ENCODE measurements at regions not wholly inside any gene's neighbourhood (a gene's known extent, or its start where the extent isn't known, plus 50 kb on each side); places are given as distances from the start of the nearest gene placed in this dataset.
"Not testable (repeated sequence)": the region's sequence is repeated elsewhere in the genome, so short reads cannot be mapped to it uniquely, and the experiment has no call there.

DNA sequence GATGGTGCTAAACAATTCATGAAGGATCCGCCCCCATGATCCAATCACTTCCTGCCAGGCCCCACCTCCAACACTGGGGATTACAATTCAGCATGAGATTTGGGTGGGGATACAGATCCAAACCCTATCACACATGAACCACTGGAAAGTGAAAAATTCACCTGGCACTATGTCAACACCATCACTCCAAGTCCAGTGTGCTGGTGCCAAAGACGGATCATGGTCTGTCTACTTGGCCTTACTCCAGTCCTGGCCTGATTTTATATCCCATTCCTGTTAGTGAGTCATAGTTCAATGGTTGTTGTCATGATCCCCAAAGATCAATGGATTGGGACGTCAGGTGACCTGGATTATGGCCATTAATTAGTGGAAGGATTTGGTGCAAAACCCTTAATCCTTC is 147.4 kb upstream of the RPS23 start:
- no peak for DNase-seq (ENCODE audit: low read depth in 2 of 2)

DNA sequence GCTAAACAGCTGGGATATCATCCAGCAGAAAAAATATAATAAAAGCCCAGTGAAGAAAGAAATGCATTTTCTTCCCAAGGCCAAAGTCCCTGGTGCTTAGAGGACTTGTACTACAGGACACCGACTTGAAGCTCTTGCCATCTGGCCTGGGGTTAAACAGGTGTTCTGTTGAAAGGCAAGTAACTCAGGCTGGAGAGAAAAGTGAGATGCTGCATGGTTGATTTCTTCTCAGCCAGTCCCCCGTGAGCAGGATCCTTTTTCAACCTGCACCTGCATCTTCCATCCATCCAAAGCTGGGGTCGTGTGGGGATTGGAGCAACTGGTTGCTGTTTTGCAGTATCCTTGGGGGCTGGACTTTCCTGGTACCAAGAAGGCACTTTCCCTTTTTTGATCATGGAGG is 146.1 kb upstream of the RPS23 start:
- DNase-seq (ENCODE audit: low read depth in 2 of 2): no peak

DNA sequence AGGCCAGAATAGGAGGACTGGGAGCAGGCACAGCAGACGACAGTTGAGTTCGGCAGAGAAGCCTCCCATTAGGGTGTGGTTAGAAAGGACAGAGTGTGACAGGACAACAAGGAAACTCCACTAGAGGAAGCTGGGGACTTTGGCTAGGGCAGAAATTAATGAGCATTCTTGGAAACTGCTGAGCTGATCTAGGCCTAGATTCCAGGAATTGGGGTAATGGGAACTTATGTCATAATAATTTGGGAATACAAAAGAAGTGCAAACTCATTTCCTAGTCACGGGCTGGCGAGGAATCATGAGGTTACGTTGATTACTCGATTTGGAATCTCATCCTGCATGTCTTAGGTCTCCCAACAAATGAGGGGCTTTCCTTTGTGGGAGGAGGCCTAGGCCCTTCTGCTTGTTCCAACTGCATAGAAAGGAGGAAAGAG is 144.6 kb upstream of the RPS23 start:
- DNase-seq (ENCODE audit: low read depth in 2 of 2): no peak

DNA sequence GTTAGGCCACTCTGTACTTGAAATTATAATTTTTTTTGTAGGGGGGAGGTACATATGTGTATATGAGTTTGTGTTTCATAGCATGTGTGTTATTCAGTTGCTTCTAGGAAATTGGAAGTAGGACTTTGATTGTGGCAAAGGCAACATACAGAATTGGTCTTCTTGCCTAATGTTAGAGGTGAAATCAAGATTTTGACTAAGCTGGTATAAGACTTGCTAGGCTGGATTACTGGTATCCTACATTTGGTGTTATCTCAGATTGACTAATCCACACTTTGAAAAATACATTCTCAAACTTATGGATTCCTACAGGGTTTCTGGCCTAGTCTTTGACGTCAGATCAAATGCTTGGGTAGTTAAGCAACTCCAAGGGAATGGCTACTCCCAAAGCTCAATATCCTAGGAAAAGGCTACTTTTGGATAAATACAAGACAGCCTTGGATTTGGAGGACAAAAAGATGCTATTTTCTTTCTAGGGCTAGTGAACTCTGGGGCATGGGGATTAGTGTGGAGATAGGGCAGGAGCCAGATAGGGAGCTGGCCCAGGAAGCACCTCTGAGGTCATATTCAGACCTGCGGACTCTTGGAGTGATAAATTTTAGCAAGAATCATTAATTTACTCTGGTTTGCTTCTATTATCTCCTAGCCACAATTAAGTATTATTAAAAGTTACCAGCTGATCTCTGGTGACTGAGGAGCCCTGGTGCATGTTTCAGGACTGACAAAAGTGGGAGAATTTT is 144.0 kb upstream of the RPS23 start:
- no peak for DNase-seq (ENCODE audit: low read depth in 2 of 2)

DNA sequence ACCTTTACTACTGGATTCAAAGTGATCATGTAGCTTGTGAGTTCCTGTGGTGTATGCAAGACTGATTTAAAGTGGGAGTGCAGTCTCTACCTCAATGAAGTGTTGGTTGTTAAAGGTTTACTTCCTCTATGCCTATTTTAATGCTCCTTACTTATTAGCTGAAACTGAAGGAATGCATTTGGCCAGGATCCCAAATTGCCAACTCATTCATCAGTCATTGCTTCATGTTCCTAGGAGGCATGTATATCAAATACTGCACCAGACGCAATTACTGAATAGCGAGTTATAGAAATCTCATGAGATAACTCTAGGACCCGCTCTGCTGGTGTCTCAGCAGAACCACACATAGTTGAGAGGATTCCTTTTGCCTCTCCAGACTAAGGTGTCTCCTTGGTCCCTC is 143.0 kb upstream of the RPS23 start:
- no peak for DNase-seq (ENCODE audit: low read depth in 2 of 2)

DNA sequence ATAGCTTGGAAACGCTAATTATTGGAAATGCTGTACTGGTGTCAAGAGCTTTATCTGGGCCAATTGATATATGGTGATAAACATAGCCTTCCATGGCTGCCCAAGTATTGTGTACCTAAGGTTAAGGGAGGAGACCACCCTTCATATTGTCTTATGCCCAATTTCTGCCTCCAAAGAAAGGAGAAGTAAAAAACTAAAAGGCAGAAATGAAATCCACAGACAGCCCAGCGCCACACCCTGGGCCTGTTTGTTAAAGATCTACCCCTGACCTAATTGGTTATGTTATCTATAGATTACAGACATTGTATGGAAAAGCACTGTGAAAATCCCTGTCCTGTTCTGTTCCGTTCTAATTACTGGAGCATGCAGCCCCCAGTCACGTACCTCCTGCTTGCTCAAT is 142.4 kb upstream of the RPS23 start:
- DNase-seq (ENCODE audit: low read depth in 2 of 2): not testable (repeated sequence)

DNA sequence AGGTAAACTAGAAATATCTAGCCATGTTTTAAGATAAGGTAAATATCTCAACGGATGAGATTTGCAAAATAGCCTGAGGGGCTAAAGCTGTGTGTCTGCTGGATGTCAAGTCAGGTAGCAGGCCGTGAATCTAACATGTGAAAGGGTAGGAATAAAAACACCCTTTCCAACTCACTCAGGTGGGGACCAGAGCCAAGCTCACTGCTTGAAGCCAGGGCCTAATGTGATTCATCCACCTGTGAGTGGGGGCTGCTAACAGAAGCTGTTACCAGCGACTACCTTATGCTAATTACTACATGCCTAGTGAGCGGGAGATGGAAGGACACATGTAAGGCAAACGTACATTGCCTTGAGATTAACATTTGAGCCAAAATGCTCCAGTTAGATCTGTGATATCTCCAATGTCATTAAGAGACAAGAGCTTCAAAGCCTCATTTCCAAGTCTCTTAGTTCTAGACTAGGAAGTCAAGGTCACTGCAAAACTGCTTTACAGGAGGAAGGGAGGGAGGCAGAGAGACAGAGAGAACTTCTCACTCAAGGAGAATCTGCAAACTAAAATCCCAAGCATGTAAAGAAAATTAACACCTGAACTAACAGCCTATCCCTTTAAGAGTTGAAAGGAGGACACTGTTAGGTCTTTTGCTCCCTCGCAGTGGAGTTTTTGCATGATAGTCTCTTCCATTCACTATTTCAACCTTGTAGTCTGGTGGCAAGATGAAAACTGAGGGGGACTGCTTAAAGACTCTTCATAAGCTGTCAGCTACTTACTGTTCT is 141.6 kb upstream of the RPS23 start:
- DNase-seq (ENCODE audit: low read depth in 2 of 2): no peak

DNA sequence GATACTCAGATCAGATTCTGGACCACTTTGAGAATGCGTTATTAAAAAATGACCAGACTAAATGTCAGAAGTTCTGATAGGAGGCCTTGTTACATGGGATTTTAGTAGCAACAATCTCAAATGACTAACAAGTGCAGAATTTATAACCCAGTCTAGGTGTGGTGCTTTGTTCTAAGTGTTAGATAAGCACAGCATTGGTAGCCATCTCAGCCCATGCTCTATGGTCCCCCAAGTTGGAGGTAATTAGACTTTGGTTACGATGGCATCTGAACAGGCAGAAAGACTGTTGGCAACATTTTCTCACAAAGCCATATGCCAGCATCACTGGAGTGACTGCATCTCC is 140.4 kb upstream of the RPS23 start:
- no peak for DNase-seq (ENCODE audit: low read depth in 2 of 2)

DNA sequence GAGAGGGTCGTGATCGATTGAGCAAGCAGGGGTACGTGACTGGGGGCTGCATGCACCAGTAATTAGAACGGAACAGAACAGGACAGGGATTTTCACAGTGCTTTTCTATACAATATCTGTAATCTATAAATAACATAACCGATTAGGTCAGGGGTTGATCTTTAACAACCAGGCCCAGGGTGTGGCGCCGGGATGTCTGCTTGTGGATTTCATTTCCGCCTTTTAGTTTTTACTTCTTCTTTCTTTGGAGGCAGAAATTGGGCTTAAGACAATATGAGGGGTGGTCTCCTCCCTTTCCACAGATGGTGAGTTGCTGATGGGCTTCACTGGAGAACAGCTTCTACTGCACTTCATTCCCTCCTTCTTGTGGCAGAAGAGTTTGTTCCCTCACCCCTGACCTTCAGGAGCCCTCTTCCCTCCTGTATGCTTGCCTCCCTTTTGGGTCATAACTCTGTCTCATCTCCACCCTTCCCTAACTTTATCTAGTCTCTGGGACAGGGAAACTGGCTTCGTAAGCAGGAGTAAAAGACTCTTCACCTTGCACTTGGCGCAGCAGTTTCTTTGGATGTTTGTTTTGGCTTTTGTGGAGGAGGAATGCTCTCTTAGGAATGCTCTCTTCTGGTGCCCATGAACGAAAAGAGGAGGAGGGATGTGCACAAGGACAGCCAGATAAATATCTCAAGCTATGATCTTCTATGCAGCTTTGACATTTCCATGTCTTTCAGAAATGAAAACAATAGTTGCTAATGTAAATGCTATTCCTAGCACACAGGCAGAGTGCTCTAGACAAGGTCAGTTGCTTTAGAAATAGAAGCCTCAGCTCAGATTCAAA is 139.8 kb upstream of the RPS23 start:
- no peak for DNase-seq (ENCODE audit: low read depth in 2 of 2)

DNA sequence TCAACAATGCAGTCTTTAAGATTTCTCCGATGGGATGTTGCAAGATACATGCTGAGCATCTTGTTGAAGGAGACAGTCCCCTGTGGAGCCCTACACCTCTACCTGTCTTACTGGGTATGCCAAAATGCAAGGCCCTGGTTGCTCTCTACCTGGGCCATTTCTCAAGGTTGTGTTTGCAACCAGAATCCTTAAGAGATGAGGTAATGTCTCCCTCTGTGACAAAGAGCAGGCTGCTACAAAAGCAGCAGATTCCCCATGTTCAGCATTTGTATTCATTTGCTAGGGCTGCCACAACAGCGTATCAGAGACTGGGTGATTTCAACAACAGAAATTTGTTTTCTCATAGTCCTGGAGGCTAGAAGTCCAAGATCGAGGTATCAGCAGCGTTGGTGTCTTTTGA is 138.4 kb upstream of the RPS23 start:
- no peak for DNase-seq (ENCODE audit: low read depth in 2 of 2)

DNA sequence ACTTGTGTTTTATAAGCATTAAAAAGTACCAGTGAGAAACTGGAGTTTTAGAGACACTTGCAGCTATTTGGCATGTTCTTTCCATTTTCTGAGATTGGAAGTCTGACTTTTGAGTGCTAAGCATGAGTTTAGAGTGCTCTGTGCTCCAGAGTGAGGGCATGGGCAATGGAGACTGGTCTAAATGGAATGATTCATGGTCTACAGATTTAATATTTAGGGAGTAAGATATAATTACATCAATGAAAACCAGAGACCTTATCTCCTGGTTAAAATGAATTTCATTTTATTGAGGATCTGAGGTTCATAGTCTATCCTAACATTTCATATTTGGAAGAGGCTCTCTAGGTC is 135.9 kb upstream of the RPS23 start:
- DNase-seq (ENCODE audit: low read depth in 2 of 2): no peak

DNA sequence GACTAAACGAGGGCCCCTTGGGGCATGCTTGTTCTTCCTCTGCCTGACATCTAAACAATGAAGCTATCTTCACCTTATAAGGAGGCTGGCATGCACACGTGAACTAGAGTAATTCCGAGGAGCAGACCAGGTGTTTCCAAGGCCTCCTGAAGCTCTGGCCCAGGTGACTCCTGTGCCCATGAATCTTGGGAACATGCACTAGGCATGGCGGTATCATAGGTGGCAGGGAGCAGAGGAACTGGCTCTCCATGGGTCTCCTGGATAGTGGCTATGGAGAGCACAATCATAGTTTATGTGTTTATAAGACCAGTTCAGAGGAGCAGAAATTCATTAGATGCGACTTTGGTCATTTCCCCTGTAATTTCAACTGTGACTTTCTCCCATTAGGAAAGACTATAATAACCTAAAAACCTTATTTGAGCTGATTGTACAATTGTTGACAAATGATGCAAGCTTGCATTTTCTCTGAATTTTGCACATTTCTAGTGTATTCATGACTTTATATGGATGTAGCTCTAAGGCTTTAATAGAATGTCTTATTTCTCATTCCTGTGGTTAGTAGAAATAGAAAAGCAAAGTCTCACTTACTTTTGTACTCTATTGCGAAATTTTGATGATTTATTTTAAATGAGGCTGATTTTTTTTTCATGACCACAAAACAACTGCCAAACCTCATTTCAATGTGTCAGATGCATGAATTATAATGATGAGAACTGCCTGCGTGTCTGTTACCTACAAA is 135.3 kb upstream of the RPS23 start:
- no peak for DNase-seq (ENCODE audit: low read depth in 2 of 2)

DNA sequence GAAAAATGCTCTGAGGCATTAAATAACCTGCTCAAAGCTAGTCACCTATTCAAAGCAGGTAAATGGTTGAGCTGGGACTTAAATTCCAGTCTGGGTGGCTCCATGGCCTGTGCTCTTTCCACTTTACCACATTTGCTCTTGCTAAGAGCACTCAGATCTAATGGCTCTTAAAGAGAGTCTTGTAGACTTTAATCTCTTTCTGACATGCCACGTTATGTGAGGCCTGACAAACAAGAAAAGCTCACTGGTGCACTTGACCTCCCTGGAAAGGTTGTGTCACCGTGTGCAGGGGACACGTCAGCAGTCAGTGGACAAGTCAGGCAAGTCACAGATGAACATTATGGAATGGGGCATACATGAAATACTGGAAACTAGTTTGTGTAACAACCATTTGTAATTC is 129.9 kb upstream of the RPS23 start:
- DNase-seq (ENCODE audit: low read depth in 2 of 2): no peak

DNA sequence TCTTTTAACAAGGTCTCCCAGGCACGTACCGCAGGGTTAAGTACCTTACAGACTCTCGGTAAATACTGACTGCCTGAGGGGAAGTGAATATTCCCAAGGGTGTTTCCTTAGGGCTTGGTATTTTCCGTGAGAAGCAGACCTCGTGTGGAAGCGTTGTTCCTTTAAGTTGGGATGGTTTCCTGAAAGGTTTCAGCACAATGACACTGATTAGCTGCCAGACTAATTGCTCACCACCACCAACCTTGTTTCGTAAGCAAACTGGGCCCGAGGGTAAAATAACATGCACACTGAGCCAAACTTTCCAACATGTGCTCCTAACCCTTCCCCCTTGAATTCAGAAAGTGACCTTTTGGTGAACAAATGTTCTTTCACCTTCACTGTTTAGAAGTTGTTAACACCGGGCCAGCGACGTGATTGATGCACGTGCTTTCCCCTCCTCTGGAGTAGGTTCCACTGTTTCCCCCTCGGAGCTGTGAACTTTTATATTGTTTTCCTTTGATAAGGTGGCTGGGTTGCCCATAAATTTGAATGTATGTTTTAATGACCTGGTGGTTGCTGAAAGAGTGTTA is 128.1 kb upstream of the RPS23 start:
- no peak for DNase-seq (ENCODE audit: low read depth in 2 of 2)

DNA sequence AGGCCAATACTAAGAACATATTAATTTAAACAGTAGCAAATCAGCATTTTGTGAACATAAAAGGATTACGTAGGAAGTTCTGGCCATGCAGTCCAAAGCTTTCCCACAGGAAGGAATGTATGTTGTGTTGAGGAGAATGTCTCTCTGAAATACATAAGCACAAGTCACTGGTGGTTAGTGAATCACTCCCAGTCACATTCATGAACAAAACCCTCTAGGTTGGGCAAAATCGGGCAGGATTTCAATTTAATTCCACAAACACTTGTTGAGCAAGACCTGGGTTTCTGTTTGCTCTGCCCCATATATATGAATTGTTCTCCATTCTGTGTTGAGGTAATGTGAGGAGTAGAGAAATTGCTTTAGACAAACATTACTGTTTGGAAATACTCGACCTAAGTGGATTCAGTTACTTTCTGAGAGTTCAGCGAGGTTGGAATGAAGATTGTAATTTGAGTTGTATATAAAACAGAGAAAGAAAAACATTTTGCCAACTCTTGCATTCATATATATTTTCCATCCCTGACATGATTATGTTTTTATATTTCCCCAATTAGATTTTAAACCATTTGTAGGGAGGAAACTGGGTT is 127.6 kb upstream of the RPS23 start:
- no peak for DNase-seq (ENCODE audit: low read depth in 2 of 2)

DNA sequence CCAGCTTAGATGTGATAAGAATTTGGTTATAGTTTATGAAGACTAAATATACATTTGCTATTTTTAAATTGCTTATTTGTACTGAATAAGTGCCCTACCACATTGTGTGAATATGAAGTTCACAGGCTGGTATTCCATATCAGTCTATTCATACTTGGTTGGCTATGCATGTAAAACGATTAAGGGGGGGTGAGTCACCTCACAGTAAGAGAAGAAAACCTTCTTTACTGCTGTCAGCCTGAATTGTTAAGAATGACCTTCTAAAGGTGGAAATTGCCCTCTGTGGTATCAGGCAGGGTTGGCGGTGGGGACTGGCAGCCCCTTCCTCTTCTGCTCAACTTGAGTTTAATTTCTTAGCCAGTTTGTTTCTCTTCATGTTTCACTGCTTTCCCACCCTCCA is 127.0 kb upstream of the RPS23 start:
- DNase-seq (ENCODE audit: low read depth in 2 of 2): no peak

DNA sequence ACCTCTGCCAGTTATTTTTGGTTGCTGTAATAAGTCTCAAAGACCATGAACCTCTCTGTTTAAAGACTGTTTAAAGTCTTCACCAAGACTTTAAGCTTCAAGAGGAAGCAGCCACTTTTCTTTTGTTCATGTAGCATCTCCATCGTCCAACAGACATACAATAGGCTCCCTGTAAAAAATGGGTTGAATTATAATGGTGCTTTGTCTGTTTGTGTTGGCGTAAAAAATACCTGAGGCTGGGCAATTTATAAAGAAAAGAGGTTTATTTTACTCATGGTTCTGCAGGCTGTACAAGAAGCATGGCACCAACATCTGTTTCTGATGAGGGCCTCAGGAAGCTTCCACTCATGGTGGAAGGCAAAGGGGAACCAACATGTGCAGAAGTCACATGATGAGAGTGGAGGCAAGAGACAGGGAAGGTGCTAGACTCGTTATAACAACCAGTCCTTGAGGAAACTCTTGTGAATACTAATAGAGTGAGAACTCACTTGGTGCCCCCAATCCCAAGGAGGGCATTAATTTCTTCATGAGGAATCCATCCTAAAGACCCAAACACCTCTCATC is 126.3 kb upstream of the RPS23 start:
- DNase-seq (ENCODE audit: low read depth in 2 of 2): no peak

DNA sequence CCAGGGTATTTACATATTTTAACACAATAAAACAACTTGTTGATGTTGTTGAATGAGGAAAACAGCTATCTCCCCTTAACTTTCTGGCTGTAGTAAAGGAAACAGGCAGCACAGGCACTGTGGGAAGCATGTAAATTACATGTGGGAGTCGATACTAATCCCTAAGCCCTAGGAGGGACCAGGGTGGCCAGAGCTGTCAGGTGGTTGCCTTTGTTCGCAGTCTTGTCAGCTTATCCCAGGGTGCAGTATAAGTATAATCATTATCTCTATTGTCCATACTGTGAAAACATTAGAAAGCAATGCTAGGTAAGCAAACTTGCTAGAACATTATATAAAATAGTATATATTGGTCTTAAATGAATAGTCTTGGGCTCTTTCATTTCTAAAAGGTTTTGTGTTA is 125.6 kb upstream of the RPS23 start:
- no peak for DNase-seq (ENCODE audit: low read depth in 2 of 2)

DNA sequence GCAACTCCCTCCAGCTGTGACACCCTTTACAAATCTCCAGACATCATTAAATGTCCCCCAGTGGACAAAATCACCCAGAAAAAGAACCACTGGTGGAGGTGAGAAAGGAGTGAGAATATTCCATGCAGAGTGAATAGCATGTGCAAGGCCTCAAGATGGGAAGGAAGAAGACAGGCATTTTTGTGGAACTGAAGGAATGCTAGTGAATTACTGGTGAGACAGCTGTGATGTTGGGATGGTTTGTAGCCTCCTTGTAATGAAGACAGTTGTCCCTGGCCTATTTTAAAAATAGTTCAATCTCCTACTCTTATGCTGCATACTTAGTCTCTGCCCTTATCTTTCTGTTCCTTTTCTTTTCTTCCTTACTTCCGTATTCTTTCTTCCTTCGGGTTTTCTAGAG is 124.9 kb upstream of the RPS23 start:
- no peak for DNase-seq (ENCODE audit: low read depth in 2 of 2)

DNA sequence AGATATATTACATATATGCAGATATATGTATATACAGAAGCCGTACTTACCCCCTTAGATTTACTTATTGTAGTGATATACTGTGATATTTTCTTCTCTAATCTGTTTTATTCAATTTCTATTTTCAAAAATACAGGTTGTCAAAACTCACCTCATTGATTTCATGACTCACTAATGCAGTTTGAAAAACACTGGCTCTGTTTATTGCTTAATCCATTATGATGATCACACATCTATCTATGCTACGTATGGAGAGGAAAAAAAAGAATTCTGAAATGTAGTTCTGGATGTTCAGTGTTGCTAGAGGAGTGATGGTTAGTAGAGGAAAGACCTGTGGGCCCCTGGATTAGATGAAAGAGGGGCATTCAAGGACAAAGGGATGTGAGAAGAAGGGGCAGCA is 121.0 kb upstream of the RPS23 start:
- no peak for DNase-seq (ENCODE audit: low read depth in 2 of 2)

DNA sequence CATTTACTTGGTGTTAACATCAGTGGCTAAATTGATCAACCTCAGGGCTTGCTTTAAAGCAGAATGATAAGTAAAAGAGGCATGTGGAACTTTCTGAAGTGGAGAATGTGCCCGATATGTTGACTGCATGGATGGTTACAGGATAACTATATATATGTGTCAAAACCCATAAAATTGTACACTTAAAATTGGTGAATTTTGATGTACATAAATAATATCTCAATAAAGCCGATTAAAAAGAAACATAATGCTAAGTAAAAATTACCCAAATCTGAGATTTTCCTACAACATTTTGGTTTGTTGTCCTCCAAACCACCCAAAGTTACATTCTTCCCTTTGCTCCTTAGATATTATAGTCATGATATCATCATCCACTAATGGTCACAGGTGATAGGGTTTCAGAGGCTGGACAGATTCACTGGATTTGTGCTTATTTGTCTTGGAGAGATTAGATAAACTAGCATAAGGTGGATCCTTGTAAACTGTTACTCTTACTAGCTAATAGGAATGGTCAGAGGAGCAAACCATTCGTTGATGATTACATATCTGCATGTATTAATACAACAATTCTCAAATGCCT is 119.7 kb upstream of the RPS23 start:
- DNase-seq (ENCODE audit: low read depth in 2 of 2): no peak
